ENCODE measurements at regions not wholly inside any gene's neighbourhood (a gene's known extent, or its start where the extent isn't known, plus 50 kb on each side); places are given as distances from the start of the nearest gene placed in this dataset.

- TF ChIP-seq ETS1 (conservative IDR thresholded peaks at IDR 0.05; ENCODE audit: control insufficient read depth, low read depth, low read length) (no peak), HINFP (tag; conservative IDR thresholded peaks at IDR 0.05; ENCODE audit: low read depth) (peak; percentile 70; the same call in 1 of the 2 replicates), ZFX (CRISPR knock-in tag; IDR thresholded peaks at IDR 0.05) (no peak), PCBP2 (IDR thresholded peaks at IDR 0.05; ENCODE audit: low read depth, low read length, poor library complexity, severe bottlenecking) (no peak), ARID1B (IDR thresholded peaks at IDR 0.05) (no peak), TBP (optimal IDR thresholded peaks at IDR 0.05; ENCODE audit: low read depth, low read length) (no peak), GTF2A2 (tag; IDR thresholded peaks at IDR 0.05) (no peak), BRF2 (IDR thresholded peaks at IDR 0.05; ENCODE audit: borderline replicate concordance, insufficient read depth, insufficient read length) (no peak), HES1 (IDR thresholded peaks at IDR 0.05; ENCODE audit: low read depth) (no peak), ARHGAP35 (IDR thresholded peaks at IDR 0.05; ENCODE audit: partially characterized antibody) (peak; percentile 71), RFX7 (CRISPR knock-in tag; IDR thresholded peaks at IDR 0.05) (no peak), PHTF2 (CRISPR knock-in tag; IDR thresholded peaks at IDR 0.05) (no peak), ZC3H11A (IDR thresholded peaks at IDR 0.05; ENCODE audit: low read depth, low read length) (no peak), ZBTB2 (IDR thresholded peaks at IDR 0.05) (0 out of 2 replicates have a peak, but pooled peaks have one; percentile 32)
- TF ChIP-seq, protein P1, sequence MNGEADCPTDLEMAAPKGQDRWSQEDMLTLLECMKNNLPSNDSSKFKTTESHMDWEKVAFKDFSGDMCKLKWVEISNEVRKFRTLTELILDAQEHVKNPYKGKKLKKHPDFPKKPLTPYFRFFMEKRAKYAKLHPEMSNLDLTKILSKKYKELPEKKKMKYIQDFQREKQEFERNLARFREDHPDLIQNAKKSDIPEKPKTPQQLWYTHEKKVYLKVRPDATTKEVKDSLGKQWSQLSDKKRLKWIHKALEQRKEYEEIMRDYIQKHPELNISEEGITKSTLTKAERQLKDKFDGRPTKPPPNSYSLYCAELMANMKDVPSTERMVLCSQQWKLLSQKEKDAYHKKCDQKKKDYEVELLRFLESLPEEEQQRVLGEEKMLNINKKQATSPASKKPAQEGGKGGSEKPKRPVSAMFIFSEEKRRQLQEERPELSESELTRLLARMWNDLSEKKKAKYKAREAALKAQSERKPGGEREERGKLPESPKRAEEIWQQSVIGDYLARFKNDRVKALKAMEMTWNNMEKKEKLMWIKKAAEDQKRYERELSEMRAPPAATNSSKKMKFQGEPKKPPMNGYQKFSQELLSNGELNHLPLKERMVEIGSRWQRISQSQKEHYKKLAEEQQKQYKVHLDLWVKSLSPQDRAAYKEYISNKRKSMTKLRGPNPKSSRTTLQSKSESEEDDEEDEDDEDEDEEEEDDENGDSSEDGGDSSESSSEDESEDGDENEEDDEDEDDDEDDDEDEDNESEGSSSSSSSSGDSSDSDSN (IDR thresholded peaks at IDR 0.05; ENCODE audit: borderline replicate concordance in 1 of 2, low read depth in 2 of 2, low read length in 2 of 2): no peak
Observed at GRCh38 chr1:234868296-234869147, 258.5 kb upstream of the IRF2BP2 start (continued).

Data from K562 (cell line).